Right lobe of liver (tissue), 6 donors: ENCODE measurements at regions not wholly inside any gene's neighbourhood (a gene's known extent, or its start where the extent isn't known, plus 50 kb on each side); places are given as distances from the start of the nearest gene placed in this dataset.
A peak's percentile ranks its signal among the peaks of the same experiment; 100 is the strongest.
"Not testable (repeated sequence)": the region's sequence is repeated elsewhere in the genome, so short reads cannot be mapped to it uniquely, and the experiment has no call there.

ENCODE experiments used
- ATAC-seq, 4 donors: fragments of 200-7000 bp; cut with Tn5 transposase; one replicate each; pipeline ENCODE4 v1.9.1; 2020; ENCODE audit warnings: mild to moderate bottlenecking in 4 of 4, moderate library complexity in 4 of 4
- DNase-seq, 3 donors: peaks; one replicate each; pipeline ENCODE4 v3.0.0-alpha.2; 2020
- H3K27ac ChIP-seq, 3 donors: fragments of 200-600 bp; one replicate each; pipeline ENCODE4 v1.8.0; 2022
- H3K27me3 ChIP-seq, 2 donors: fragments of 200-600 bp; one replicate each; pipeline ENCODE4 v1.8.0; 2022
- H3K36me3 ChIP-seq, 4 donors: fragments of 200-600 bp; sonication (generic) in 1 of 4; one replicate each; pipeline versions ENCODE4 v1.5.1 to v1.8.0; 2017 to 2022; ENCODE audit warnings: control low read depth in 1 of 4
- H3K4me1 ChIP-seq, 4 donors: fragments of 200-600 bp; sonication (generic) in 1 of 4; one replicate each; pipeline versions ENCODE4 v1.5.1 to v1.8.0; 2017 to 2022; ENCODE audit warnings: control low read depth in 1 of 4
- H3K4me3 ChIP-seq, 3 donors: fragments of 200-600 bp; one replicate each; pipeline ENCODE4 v1.8.0; 2022
- H3K9me3 ChIP-seq, 4 donors: fragments of 200-600 bp; sonication (generic) in 1 of 4; one replicate each; pipeline versions ENCODE4 v1.5.1 to v1.8.0; 2017 to 2022; ENCODE audit warnings: control low read depth in 1 of 4
- POLR2A ChIP-seq: fragments of 450-650 bp; IDR thresholded peaks from one replicate; pipeline ENCODE4 v1.6.1; 2017; ENCODE audit warnings: antibody characterized with exemption, mild to moderate bottlenecking
- WGBS: methylation state at CpG from one replicate; pipeline ENCODE4 v1.1.6; 2018; ENCODE audit warnings: low coverage, low lambda C conversion rate; ENCODE audit not compliant: insufficient coverage; ENCODE audit errors: missing lambda C conversion rate; 5-methylcytosine and 5-hydroxymethylcytosine counted together
- intact Hi-C, 2 donors: fragments of 100-400 bp; cut with DNase I; formaldehyde crosslinking; loops; one replicate each; pipeline versions ENCODE4 v1.11.2 to v1.14.1; 2022
- TF ChIP-seq, protein P1 (sequence below), 4 donors: fragments of 200-600 bp in 3 of 4; fragments of 450-650 bp in 1 of 4; IDR thresholded peaks; one replicate each; pipeline versions ENCODE4 v1.5.1 to v1.8.0; 2016 to 2022; ENCODE audit warnings: antibody characterized with exemption in 4 of 4, mild to moderate bottlenecking in 2 of 4
- donor health status: DM: no; HTN: yes; CAD: no.
- donor health status: DM: no; HTN: no; CAD: no.
- donor health status: DM: no; HTN: no; CAD: no.
- donor health status: DM: no; HTN: yes; CAD: no.
- donor health status: DM: no; HTN: yes; CAD: no.

DNA sequence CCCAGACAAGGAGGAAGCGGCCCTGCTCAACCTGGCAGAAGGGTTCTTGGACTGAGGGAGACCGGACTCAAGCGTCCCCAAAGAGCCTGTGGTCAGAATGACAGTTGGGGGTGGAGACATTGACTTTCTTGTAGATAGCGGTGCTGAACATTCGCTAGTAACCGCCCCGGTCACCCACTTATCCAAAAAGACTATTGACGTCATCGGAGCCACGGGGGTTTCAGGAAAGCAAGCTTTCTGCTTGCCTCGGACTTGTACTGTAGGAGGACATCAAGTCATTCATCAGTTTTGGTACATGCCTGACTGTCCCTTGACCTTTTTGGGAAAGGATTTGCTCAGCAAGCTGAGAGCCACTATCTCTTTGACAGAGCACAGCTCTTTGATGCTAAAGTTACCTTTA is 71.7 kb upstream of the HMX1 start:
- H3K4me3 ChIP-seq: not testable (repeated sequence)

DNA sequence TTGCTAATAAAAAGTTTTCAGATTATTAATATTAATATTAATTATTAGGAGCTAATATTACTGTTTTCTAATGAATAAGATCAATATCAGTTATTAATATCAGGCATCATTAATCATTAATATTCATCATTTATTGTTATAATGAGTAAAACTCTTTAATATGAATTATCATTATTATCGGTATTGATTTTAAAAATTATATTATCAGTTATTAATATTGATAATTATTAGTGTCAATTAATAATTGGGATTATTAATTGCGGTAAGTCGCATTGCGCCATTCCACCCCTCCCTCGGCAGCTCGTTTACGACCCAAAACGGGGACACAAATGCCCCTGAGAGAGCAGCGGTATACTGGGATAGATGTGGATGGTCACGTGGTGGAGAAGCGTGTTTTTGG is 70.4 kb upstream of the HMX1 start:
- ATAC-seq, H3K4me1 ChIP-seq, H3K9me3 ChIP-seq, intact Hi-C loops, H3K4me3 ChIP-seq, H3K27ac ChIP-seq, H3K27me3 ChIP-seq, DNase-seq, H3K36me3 ChIP-seq: not testable (repeated sequence)
- WGBS: 77% methylated on average over 11 of the region's 11 CpGs

More for the DNA sequence above, 71.7 kb upstream of the HMX1 start:
- H3K9me3 ChIP-seq, intact Hi-C loops, DNase-seq, H3K4me1 ChIP-seq, H3K27ac ChIP-seq, H3K27me3 ChIP-seq, ATAC-seq, H3K36me3 ChIP-seq: not testable (repeated sequence)
- WGBS: 71% methylated on average over 11 of the region's 11 CpGs

DNA sequence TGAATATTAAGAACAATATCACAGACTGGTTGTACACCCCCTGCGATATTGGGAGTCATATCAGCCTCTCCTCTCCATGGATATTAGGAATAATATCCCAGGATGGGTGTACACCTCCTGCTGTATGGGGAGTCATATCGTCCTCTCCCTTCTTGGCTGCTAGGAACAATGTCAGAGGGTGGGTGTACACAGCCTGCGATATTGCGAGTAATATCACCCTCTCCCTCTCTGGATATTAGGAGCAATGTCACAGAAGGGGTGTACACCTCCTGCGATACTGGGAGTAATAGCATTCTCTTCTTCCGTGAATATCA is 69.8 kb upstream of the HMX1 start:
- H3K27ac ChIP-seq, H3K27me3 ChIP-seq, H3K4me1 ChIP-seq, H3K4me3 ChIP-seq, ATAC-seq, H3K9me3 ChIP-seq, DNase-seq, H3K36me3 ChIP-seq, intact Hi-C loops: not testable (repeated sequence)
- WGBS: 57% methylated on average over 5 of the region's 6 CpGs

DNA sequence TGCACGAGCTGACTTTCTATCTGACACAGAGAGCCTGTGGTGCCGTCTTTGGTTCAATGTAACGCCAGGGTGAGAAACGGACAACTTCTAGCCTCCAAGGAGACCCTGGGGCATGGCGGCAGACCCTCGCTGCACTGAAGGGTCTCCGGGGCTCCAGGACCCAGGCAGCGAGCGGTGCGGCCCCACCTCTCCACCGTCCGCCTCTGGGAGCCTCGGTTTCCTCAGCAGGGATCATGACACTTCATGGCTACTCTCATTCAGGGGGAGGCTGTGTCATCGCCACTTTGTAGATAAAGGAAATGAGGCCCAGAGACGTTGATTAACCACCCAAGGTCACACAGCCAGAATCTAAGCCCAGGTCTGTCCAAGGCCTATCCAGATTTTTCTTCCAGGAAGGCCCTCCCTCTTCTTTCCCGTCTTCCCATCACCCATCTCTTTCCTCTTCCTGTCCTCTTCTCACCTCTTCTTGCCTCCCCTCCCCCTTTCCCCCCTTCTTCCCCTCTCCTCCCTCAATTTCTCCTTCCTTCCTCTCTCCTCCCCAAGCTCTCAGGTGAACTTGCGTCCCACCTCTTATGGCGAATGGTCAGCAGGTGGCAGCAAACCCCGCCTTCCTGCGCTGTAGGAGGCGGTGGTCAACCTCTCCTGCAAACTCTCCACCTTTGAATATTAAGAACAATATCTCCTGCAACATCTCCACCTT is 69.3 kb upstream of the HMX1 start:
- no peak overlapping the region for H3K27ac ChIP-seq
- no peak overlapping the region for H3K4me3 ChIP-seq
- TF ChIP-seq, protein P1, sequence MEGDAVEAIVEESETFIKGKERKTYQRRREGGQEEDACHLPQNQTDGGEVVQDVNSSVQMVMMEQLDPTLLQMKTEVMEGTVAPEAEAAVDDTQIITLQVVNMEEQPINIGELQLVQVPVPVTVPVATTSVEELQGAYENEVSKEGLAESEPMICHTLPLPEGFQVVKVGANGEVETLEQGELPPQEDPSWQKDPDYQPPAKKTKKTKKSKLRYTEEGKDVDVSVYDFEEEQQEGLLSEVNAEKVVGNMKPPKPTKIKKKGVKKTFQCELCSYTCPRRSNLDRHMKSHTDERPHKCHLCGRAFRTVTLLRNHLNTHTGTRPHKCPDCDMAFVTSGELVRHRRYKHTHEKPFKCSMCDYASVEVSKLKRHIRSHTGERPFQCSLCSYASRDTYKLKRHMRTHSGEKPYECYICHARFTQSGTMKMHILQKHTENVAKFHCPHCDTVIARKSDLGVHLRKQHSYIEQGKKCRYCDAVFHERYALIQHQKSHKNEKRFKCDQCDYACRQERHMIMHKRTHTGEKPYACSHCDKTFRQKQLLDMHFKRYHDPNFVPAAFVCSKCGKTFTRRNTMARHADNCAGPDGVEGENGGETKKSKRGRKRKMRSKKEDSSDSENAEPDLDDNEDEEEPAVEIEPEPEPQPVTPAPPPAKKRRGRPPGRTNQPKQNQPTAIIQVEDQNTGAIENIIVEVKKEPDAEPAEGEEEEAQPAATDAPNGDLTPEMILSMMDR (IDR thresholded peaks at IDR 0.05): peak in 3 of 4 donors; percentile 23 to 35 (median 34)
- TF ChIP-seq POLR2A: no peak
- H3K4me1 ChIP-seq: no peaks in the 10 kb centered on the region
- no peaks in the 10 kb centered on the region for H3K9me3 ChIP-seq
- peak in 3 of 4 donors; percentile 45 to 52 (median 47) for ATAC-seq
- intact Hi-C loops: no loop called here
- 40% methylated on average over 13 of the region's 21 CpGs for WGBS
- no peaks in the 10 kb centered on the region for H3K36me3 ChIP-seq
- DNase-seq: no peak
- no peaks in the 10 kb centered on the region for H3K27me3 ChIP-seq

DNA sequence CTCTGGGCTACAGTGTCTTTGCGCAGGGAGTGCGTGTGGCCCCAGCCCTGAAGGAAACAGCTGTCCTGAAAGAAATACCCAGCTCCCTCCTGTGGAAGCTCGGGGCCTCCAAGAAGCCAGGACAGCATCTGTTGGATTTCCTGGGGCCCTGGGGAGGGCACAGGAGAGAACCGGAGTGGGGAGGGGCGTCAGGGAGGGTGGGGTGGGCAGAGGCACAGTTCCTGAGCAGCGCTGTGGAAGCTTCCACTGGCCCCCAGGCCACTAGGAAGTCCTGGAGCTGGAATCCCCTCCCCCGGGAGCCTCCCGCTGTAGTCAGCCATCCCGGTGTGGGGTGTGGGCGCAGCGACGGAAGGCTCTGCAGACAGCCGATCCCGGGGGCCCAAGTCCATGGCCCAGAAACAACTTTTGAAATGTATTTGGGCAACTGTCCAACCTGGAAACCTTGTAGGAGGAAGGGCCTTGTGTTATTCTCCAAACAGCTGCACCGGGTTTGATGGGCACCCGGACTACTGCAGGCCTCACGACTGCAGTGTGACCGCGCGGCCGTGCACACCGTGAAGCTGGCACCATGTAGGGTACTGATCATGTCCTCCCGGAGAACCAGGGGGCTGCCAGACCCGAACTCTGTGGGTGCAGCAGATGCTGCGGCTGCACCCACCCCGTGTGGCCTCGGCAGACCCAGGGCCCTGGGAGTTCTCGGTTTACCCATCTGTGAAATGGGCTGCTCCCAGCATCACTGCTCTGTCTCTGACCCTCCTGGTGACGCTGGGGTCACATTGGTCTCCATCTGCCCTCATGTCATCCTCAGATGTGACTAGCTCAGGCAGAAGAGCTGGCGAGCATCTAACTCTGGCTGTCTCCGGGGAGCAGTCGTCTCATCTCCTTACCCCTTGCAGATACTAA is 68.5 kb upstream of the HMX1 start:
- Histone ChIP-seq H3K9me3 (no peaks in the 10 kb centered on the region), H3K36me3 (no peaks in the 10 kb centered on the region), H3K4me1 (no peaks in the 10 kb centered on the region), H3K27ac (no peak overlapping the region), H3K4me3 (no peak overlapping the region), H3K27me3 (no peaks in the 10 kb centered on the region)
- DNase-seq (no peak), ATAC-seq (peak in 1 of 4 donors; percentile 27)
- 50% methylated on average over 1 of the region's 32 CpGs for WGBS
- TF ChIP-seq, protein P1 (IDR thresholded peaks at IDR 0.05): no peak
- no peak for TF ChIP-seq POLR2A
- intact Hi-C loops: no loop called here
